Renal cortical epithelial cell (primary cell): ENCODE measurements at regions not wholly inside any gene's neighbourhood (a gene's known extent, or its start where the extent isn't known, plus 50 kb on each side); places are given as distances from the start of the nearest gene placed in this dataset.
A peak's percentile ranks its signal among the peaks of the same experiment; 100 is the strongest.

Source experiments
- DNase-seq: peaks from one replicate; pipeline ENCODE4 v3.0.0-alpha.2; 2011; ENCODE audit warnings: low read depth

- peak; percentile 19 for DNase-seq
Observed at GRCh38 chr2:23127465-23127864, 257.5 kb upstream of the KLHL29 start.

GRCh38 chr2:23128684-23129292 lies 256.2 kb upstream of the KLHL29 start:
- no peak for DNase-seq

GRCh38 chr2:23131066-23131575 lies 253.9 kb upstream of the KLHL29 start:
- DNase-seq = no peak

GRCh38 chr2:23132000-23132399 lies 253.0 kb upstream of the KLHL29 start:
- no peak for DNase-seq

GRCh38 chr2:23132823-23133595 lies 252.0 kb upstream of the KLHL29 start:
- DNase-seq = no peak

GRCh38 chr2:23134726-23135125 lies 250.3 kb upstream of the KLHL29 start:
- no peak for DNase-seq

GRCh38 chr2:23135481-23136100 lies 249.4 kb upstream of the KLHL29 start:
- DNase-seq = peak; percentile 67

- no peak for DNase-seq
Observed at GRCh38 chr2:23137166-23137565, 247.8 kb upstream of the KLHL29 start.

GRCh38 chr2:23138701-23139100 lies 246.3 kb upstream of the KLHL29 start:
- DNase-seq = peak; percentile 65

- DNase-seq = peak; percentile 21
Observed at GRCh38 chr2:23145460-23145859, 239.5 kb upstream of the KLHL29 start.

- DNase-seq = peak; percentile 30
Observed at GRCh38 chr2:23146011-23146410, 239.0 kb upstream of the KLHL29 start.

- DNase-seq = no peak
Observed at GRCh38 chr2:23148342-23148741, 236.6 kb upstream of the KLHL29 start.

- no peak for DNase-seq
Observed at GRCh38 chr2:23149777-23150176, 235.2 kb upstream of the KLHL29 start.

- DNase-seq = no peak
Observed at GRCh38 chr2:23153484-23153883, 231.5 kb upstream of the KLHL29 start.

- DNase-seq = no peak
Observed at GRCh38 chr2:23155022-23155421, 230.0 kb upstream of the KLHL29 start.

- no peak for DNase-seq
Observed at GRCh38 chr2:23157812-23158211, 227.2 kb upstream of the KLHL29 start.

GRCh38 chr2:23158306-23158705 lies 226.7 kb upstream of the KLHL29 start:
- DNase-seq = no peak

GRCh38 chr2:23159746-23160405 lies 225.1 kb upstream of the KLHL29 start:
- DNase-seq = no peak

- DNase-seq = no peak
Observed at GRCh38 chr2:23164173-23164572, 220.8 kb upstream of the KLHL29 start.

- DNase-seq = no peak
Observed at GRCh38 chr2:23169896-23170295, 215.1 kb upstream of the KLHL29 start.

- no peak for DNase-seq
Observed at GRCh38 chr2:23171108-23171507, 213.9 kb upstream of the KLHL29 start.

GRCh38 chr2:23178396-23178795 lies 206.6 kb upstream of the KLHL29 start:
- no peak for DNase-seq
